ENCODE measurements at regions not wholly inside any gene's neighbourhood (a gene's known extent, or its start where the extent isn't known, plus 50 kb on each side); places are given as distances from the start of the nearest gene placed in this dataset.

DNA sequence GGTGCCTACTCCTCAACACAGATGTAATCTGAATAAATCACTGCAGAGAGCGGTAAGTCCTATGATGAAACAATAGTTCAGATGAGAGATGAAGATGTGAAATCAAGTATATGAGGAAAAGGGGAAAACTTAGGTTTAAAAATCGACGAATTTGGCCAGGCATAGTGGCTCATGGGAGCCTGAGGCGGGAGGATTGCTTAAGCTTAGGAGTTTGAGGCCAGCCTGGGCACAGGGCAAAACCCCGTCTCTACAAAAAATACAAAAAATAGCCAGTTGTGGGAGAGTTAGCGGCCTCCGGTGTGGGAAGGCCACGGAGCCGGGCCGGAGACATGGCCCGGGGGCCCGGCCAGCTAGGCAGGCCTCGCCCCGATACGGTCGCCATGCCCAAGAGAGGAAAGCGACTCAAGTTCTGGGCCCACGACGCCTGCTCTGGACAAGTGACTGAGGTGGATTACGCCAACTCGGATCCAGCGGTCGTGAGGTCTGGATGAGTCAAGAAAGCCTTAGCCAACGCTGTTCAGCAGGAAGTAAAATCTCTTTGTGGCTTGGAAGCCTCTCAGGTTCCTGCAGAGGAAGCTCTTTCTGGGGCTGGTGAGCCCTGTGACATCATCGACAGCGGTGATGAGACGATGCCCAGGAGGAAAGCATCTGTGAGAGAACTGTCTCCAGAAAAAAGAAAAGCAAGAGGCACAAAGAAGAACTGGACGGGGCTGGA lies 62.8 kb upstream of the SUB1 start:
- TF ChIP-seq, protein P1, sequence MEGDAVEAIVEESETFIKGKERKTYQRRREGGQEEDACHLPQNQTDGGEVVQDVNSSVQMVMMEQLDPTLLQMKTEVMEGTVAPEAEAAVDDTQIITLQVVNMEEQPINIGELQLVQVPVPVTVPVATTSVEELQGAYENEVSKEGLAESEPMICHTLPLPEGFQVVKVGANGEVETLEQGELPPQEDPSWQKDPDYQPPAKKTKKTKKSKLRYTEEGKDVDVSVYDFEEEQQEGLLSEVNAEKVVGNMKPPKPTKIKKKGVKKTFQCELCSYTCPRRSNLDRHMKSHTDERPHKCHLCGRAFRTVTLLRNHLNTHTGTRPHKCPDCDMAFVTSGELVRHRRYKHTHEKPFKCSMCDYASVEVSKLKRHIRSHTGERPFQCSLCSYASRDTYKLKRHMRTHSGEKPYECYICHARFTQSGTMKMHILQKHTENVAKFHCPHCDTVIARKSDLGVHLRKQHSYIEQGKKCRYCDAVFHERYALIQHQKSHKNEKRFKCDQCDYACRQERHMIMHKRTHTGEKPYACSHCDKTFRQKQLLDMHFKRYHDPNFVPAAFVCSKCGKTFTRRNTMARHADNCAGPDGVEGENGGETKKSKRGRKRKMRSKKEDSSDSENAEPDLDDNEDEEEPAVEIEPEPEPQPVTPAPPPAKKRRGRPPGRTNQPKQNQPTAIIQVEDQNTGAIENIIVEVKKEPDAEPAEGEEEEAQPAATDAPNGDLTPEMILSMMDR (IDR thresholded peaks at IDR 0.05; ENCODE audit: insufficient read depth, low read length) = no peak
- TF ChIP-seq POLR2AphosphoS5 (IDR thresholded peaks at IDR 0.05; ENCODE audit: low read depth) (peak; percentile 33; the same call in 1 of the 2 replicates), GABPA (IDR thresholded peaks at IDR 0.05; ENCODE audit: low read depth) (no peak)

Data from HL-60 (cell line).